ENCODE measurements at regions not wholly inside any gene's neighbourhood (a gene's known extent, or its start where the extent isn't known, plus 50 kb on each side); places are given as distances from the start of the nearest gene placed in this dataset.

- Histone ChIP-seq H3K79me2 (ENCODE audit: insufficient read depth, low read length) (no peaks in the 10 kb centered on the region), H2BK120ac (ENCODE audit: low read depth, low read length, poor library complexity, severe bottlenecking) (no peak overlapping the region), H3K56ac (ENCODE audit: insufficient read length, low read depth, low read length) (no peak overlapping the region), H2BK15ac (ENCODE audit: low read depth, low read length) (no peak overlapping the region), H3K4me2 (ENCODE audit: insufficient read depth, insufficient read length, low read length) (no peak overlapping the region), H3K27ac (ENCODE audit: insufficient read length, low read depth, low read length) (no peak overlapping the region), H4K91ac (ENCODE audit: insufficient read length, low read depth, low read length) (no peak overlapping the region), H2AK5ac (ENCODE audit: insufficient read length, low read length) (no peak overlapping the region), H3T11ph (ENCODE audit: low read length) (no peak overlapping the region), H3K79me1 (ENCODE audit: insufficient read depth, low read depth, low read length, poor library complexity, severe bottlenecking) (no peaks in the 10 kb centered on the region), H2BK12ac (ENCODE audit: insufficient read length, low read depth, low read length) (no peak overlapping the region), H3K18ac (ENCODE audit: insufficient read length, low read depth, low read length) (no peak overlapping the region), H3K23ac (ENCODE audit: insufficient read length, low read depth, low read length) (no peak overlapping the region), H3K4ac (ENCODE audit: low read depth, low read length) (no peak overlapping the region), H3K27me3 (ENCODE audit: insufficient read depth, low read length) (no peaks in the 10 kb centered on the region), H2BK5ac (ENCODE audit: insufficient read length, low read length) (no peak overlapping the region), H3K23me2 (ENCODE audit: insufficient read length, low read depth, low read length, poor library complexity, severe bottlenecking) (no peaks in the 10 kb centered on the region), H3K9ac (ENCODE audit: extremely low read depth, insufficient read length, low read length) (no peak overlapping the region), H2BK20ac (ENCODE audit: low read depth, low read length, poor library complexity, severe bottlenecking) (no peak overlapping the region), H3K9me3 (ENCODE audit: control insufficient read depth, low read depth, low read length) (no peaks in the 10 kb centered on the region), H2AFZ (ENCODE audit: low read length) (no peak overlapping the region), H3K14ac (ENCODE audit: insufficient read depth, low read length) (no peak overlapping the region), H4K20me1 (ENCODE audit: control insufficient read depth, insufficient read depth, insufficient read length) (no peaks in the 10 kb centered on the region), H4K8ac (replicated peaks; ENCODE audit: insufficient read length, low read depth, low read length) (no peak overlapping the region), H3K4me1 (ENCODE audit: insufficient read depth, low read length) (no peaks in the 10 kb centered on the region), H4K5ac (ENCODE audit: insufficient read length, low read depth, low read length) (no peak overlapping the region)
- no peak overlapping the region for H3K27ac Mint-ChIP-seq
- TF ChIP-seq CTCF (conservative IDR thresholded peaks at IDR 0.05) = no peak
- WGBS (ENCODE audit: extremely low coverage, insufficient read length, low lambda C conversion rate) = no CpG with 5 or more reads among the region's 2 CpGs
- no peak overlapping the region for H3K4me3 Mint-ChIP-seq
- H3K27me3 Mint-ChIP-seq (ENCODE audit: low read depth) = no peaks in the 10 kb centered on the region
- peaks cover 10 to 11% of the 10 kb centered on the region in 2 experiments for H3K4me1 Mint-ChIP-seq
- DNase-seq = no peak
- H3K36me3 Mint-ChIP-seq (ENCODE audit: insufficient read depth in 1 of 3, low read depth in 3 of 3) = no peaks in the 10 kb centered on the region
- no peaks in the 10 kb centered on the region for H3K9me3 Mint-ChIP-seq
Observed at GRCh38 chr13:34881494-34881893, 60.6 kb upstream of the NBEA start.

All from H9 (cell line).